Right forelimb (tissue), 1 donor: ENCODE measurements at regions not wholly inside any gene's neighbourhood (a gene's known extent, or its start where the extent isn't known, plus 50 kb on each side); places are given as distances from the start of the nearest gene placed in this dataset.
"Not testable (repeated sequence)": the region's sequence is repeated elsewhere in the genome, so short reads cannot be mapped to it uniquely, and the experiment has no call there.

ENCODE experiments used
- DNase-seq: peaks from one replicate; pipeline ENCODE4 v3.0.0-alpha.2; 2018

GRCh38 chr2:122077114-122077513, 321.7 kb downstream of the TSN start:
- no peak for DNase-seq

GRCh38 chr2:122077771-122078170, 322.3 kb downstream of the TSN start:
- no peak for DNase-seq

- DNase-seq: no peak
These were observed 323.0 kb downstream of the TSN start for GRCh38 chr2:122078451-122078850.

- no peak for DNase-seq
These were observed 324.4 kb downstream of the TSN start for GRCh38 chr2:122079844-122080243.

- DNase-seq: no peak
These were observed 324.9 kb downstream of the TSN start for GRCh38 chr2:122080316-122080715.

DNA sequence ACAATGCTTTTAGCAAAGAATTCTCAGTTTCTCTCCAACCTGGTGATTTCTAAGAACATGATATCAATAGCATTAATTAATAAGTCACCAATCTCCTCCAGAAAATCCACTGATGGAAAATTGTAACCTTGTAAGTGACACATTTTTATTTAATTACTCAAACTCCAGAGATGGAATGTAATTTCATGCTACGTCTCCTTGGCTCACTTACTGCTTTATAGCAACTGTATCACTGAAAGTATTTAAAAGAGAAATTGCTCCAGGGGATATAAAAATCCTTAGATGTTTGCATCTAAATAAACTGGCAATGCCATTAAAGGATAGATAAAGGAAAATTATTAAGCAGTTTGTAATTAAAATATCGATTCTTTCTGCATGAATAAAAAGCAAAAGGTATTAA, 325.4 kb downstream of the TSN start:
- DNase-seq: no peak

- no peak for DNase-seq
These were observed 326.3 kb downstream of the TSN start for GRCh38 chr2:122081751-122082150.

GRCh38 chr2:122083256-122084048, 328.0 kb downstream of the TSN start:
- DNase-seq: no peak

GRCh38 chr2:122085672-122086071, 330.2 kb downstream of the TSN start:
- not testable (repeated sequence) for DNase-seq

GRCh38 chr2:122094557-122094956, 339.1 kb downstream of the TSN start:
- no peak for DNase-seq

- DNase-seq: no peak
These were observed 341.3 kb downstream of the TSN start for GRCh38 chr2:122096761-122097160.

- DNase-seq: no peak
These were observed 342.9 kb downstream of the TSN start for GRCh38 chr2:122098306-122098705.

DNA sequence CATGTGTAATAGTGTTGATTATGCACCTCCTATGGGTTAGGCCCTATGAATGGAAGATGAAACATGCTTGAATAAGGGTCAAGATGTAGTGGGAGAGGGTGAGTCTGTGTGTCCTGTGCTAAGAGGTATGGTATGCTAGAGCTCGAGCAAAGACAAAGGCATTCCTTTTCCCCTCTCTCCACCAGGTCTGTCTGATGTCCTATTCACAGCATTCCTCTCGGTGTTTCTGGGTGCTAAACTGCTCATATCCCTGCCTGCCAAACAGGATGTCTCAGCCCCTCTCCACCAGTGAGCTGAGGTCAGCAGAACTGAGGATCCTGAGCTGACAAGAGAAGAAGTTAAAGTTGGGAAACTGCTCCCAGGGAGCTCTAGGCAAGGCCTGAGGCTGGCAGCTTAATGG, 344.9 kb downstream of the TSN start:
- DNase-seq: no peak

GRCh38 chr2:122100756-122101155, 345.3 kb downstream of the TSN start:
- DNase-seq: no peak

DNA sequence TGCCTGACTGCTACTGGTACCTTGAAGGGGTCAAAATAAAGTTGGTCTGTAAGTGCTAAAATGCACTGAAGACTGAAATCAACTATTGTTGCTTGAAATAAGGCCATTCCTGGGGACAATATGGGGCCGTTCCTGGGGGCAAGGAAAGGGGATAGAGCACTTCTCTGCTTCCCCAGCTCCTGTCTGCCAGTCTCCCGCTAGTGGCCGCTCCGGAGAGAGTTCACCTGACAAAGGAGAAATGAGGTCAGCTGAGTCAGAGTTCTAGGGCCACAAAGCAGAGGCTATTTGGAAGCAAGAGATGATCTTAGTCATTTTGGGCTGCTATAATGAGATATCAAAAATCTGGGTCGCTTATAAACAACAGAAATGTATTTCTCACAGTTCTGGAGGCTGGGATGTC, 345.9 kb downstream of the TSN start:
- DNase-seq: no peak

- DNase-seq: no peak
These were observed 349.9 kb downstream of the TSN start for GRCh38 chr2:122105171-122105876.

GRCh38 chr2:122105877-122106206, 350.4 kb downstream of the TSN start:
- DNase-seq: no peak

DNA sequence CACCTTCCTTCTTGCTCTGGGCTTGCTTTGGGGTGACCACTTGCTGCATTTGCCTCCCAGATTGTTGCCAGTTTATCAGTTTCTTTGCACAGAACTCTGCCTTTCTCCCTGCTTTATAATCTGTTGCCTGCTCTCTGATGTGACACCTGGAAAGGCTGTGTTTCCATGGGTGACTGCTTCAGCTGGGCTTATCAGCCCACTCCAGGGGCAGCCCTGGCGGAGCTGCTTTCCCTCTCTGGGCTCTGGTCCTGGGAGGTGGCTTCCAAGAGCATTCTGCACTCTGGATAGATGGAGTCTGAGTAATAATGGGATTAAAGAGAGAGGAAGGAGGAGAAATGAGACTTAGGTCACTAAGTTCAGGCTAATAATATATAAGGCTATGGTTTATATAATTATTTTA, 352.7 kb downstream of the TSN start:
- no peak for DNase-seq

DNA sequence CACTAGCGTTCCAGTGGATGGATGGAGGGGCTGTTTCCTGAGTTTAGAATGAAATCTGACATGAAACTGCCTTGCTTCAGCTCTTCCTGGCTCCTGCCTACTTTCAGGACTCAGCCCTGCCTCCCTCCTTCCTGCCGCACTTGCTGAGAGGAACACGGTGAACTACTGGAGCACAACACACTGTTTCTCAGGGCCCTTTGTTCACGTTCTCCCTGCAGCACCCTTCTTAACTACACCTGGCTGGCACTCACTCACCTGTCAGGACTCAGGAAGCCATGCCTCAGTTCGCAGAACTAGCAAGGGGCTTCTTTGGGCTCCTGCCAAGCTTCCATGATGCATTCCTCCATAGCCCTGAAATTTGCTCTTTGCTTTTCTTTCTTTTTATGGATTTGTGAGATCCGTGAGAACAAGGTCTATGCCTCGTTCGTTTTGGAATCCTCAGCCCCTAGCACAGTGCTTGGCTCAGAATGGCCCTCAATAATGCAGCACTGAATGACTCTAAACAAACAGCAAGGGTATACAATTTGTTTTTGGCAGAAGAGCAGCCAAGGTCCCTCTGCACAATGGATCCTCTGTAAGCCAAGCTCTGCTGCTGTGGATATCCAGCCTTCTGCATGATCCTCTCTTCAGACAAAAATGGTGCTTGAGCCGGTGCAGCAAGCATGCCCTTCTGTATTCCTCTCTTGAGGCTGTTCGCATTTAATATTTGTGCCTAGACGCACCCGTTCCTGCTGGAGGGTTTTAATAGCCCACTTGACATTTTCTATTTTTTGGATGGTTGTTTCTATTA, 357.0 kb downstream of the TSN start:
- DNase-seq: no peak

- DNase-seq: no peak
These were observed 359.0 kb downstream of the TSN start for GRCh38 chr2:122114421-122114820.

DNA sequence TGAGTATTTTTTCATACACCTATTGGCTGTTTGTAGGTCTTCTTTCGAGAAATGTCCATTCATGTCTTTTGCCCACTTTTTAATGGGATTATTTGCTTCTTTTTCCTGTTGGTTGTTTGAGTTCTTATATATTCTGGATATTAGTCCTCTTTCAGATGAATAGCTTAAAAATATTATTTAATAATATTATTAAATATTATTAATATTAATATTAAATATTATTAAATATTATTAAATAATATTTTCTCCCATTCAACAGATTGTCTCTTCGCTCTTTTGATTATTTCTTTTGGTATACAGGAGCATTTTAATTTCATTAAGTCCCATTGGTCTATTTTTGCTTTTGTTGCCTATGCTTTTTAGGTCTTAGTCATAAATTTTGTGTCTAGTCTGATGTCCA, 361.9 kb downstream of the TSN start:
- DNase-seq: no peak

GRCh38 chr2:122129399-122129798, 373.9 kb downstream of the TSN start:
- no peak for DNase-seq

DNA sequence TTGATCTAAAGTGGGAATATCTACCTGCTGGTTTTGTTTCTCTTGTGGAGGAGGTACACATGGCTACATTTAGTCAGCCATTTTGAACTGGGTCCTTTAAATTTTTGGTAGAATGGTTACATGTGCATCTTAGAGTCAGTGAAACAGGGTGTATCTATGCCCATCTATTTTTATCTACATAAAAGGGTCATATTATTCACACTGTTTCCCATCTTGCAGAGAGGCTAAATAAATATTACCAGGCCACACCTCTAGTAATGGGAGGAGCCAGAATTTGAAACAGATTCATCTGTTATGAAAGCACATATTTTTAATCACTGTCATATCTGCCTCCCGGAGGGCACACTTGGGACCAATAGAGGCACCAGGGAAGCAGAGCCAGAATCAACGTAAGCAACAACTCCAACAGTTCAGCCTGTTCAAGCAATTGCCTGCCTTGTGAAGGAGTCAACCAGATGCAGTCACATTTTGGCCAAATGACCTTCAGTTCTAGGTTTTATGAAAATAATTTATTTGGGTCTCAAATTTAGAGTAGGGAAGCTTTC, 376.8 kb downstream of the TSN start:
- no peak for DNase-seq
